Gastrocnemius medialis (tissue), 4 donors: ENCODE measurements at regions not wholly inside any gene's neighbourhood (a gene's known extent, or its start where the extent isn't known, plus 50 kb on each side); places are given as distances from the start of the nearest gene placed in this dataset.

ENCODE experiments used
- POLR2A ChIP-seq, 2 donors: fragments of 450-650 bp; IDR thresholded peaks; one replicate each; pipeline ENCODE4 v1.6.1; 2017; ENCODE audit warnings: antibody characterized with exemption in 2 of 2, mild to moderate bottlenecking in 2 of 2, moderate library complexity in 2 of 2
- TF ChIP-seq, protein P1 (sequence below), 5 experiments: fragments of 450-650 bp in 3 of 5; fragments of 200-600 bp in 2 of 5; sonication (generic) in 2 of 5; IDR thresholded peaks in 4 of 5; conservative IDR thresholded peaks in 1 of 5; 1 replicate in 4 of 5; 2 replicates in 1 of 5; pipeline ENCODE4 v1.5.1; 2016 to 2019; ENCODE audit warnings: antibody characterized with exemption in 5 of 5, mild to moderate bottlenecking in 3 of 5, moderate library complexity in 3 of 5

DNA sequence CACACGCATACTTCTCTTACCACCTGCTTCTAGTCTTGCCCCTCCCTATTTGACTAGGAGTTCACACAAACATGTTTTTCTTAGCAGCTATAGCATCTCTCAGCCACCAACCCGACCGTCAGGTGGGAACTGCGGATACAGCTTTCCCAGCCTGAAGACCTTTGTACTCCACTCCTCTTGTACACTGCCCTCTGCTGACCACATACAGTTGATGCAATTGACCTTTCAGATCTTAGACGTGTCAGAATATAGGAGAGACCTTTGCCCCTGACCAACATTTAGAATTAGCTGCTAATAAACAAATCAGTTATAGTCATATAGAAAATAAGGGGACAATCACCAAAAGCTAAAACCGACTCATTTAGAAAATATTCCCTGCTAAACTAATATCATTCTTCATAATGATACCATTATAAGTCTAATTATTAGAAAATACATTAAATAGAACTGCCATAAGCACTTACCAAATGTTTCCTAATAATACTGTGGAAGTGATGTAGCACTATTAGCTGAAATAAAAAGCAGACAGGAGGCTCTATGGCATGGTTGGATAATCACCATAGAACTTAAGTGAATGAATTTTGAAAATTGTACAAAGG lies 208.4 kb downstream of the RAD51AP2 start:
- no peak for TF ChIP-seq POLR2A (IDR thresholded peaks at IDR 0.05)
- TF ChIP-seq, protein P1, sequence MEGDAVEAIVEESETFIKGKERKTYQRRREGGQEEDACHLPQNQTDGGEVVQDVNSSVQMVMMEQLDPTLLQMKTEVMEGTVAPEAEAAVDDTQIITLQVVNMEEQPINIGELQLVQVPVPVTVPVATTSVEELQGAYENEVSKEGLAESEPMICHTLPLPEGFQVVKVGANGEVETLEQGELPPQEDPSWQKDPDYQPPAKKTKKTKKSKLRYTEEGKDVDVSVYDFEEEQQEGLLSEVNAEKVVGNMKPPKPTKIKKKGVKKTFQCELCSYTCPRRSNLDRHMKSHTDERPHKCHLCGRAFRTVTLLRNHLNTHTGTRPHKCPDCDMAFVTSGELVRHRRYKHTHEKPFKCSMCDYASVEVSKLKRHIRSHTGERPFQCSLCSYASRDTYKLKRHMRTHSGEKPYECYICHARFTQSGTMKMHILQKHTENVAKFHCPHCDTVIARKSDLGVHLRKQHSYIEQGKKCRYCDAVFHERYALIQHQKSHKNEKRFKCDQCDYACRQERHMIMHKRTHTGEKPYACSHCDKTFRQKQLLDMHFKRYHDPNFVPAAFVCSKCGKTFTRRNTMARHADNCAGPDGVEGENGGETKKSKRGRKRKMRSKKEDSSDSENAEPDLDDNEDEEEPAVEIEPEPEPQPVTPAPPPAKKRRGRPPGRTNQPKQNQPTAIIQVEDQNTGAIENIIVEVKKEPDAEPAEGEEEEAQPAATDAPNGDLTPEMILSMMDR (IDR thresholded peaks at IDR 0.05 in 4 of 5, conservative IDR thresholded peaks at IDR 0.05 in 1 of 5): peak in 4 of 5 experiments; percentile 11 to 52 (median 29)
